Cardiac muscle cell (in vitro differentiated cells and primary cell): ENCODE measurements at regions not wholly inside any gene's neighbourhood (a gene's known extent, or its start where the extent isn't known, plus 50 kb on each side); places are given as distances from the start of the nearest gene placed in this dataset.
A peak's percentile ranks its signal among the peaks of the same experiment; 100 is the strongest.

Experiments used
- DNase-seq, 2 donors: peaks; one replicate each; pipeline versions ENCODE4 v3.0.0 to v3.0.0-alpha.2; 2010 to 2017; ENCODE audit warnings: low read depth in 1 of 2, low spot score in 1 of 2
- H3K27ac ChIP-seq: fragments of 200-600 bp; sonication (generic); 2 replicates; pipeline ENCODE4 v1.5.1; 2016
- H3K27me3 ChIP-seq: fragments of 200-600 bp; sonication (generic); 2 replicates; pipeline ENCODE4 v1.6.0; 2016; ENCODE audit warnings: control low read depth
- H3K36me3 ChIP-seq: fragments of 200-600 bp; sonication (generic); 2 replicates; pipeline ENCODE4 v1.5.1; 2016; ENCODE audit warnings: control low read depth
- H3K4me1 ChIP-seq: fragments of 200-600 bp; sonication (generic); 2 replicates; pipeline ENCODE4 v1.8.1; 2017; ENCODE audit warnings: low read depth, mild to moderate bottlenecking, mixed run types
- H3K4me3 ChIP-seq: fragments of 200-600 bp; sonication (generic); 2 replicates; pipeline ENCODE4 v1.5.1; 2016; ENCODE audit warnings: mild to moderate bottlenecking
- H3K9me3 ChIP-seq: fragments of 200-600 bp; sonication (generic); 2 replicates; pipeline ENCODE4 v1.5.1; 2017; ENCODE audit warnings: low read depth, mild to moderate bottlenecking, control low read depth
- TF ChIP-seq, protein P1 (sequence below): IDR thresholded peaks from 2 replicates; pipeline ENCODE4 v1.5.1; 2012; ENCODE audit warnings: low read depth, mild to moderate bottlenecking, low read length

DNA sequence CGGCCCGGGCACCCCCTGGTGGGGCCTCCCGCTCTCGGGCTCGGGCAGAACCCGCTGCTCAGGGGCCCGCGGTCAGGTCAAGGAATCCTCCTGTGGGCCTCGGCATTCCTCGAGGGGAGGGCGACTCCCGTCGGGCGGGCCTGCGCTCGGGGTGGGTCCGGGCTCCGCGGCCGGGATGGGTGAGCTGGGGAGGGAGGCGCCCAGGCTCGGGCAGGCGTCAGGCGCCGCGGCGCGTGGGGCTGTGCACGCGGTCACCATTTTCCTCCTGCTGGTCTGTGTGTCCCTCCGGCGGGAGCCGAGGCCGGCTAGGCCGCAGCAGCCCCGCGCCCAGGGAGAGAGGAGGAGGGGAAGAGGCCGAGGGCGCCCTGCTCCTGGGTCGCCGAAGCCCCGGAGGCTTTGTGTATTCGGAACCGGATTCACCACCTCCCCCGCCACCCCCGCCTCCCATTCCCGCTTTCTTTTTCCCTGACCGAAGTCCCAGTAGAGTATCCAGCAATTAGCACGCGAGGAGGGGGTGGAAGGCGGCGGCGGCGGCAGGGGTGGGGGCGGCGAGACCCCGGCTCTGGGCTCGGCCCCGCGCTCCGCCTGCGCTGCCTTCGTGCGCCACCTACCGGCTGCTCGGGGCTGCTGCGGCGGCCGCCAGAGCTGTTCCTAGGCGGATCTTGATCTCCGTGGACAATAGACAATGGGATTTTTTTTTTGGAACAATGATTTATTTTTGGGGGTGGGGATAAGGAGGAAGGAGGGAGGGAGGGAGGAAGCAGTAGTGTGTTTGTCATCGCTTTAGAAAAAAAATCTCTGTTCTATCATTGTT is 99.0 kb upstream of the MAML3 start:
- TF ChIP-seq, protein P1, sequence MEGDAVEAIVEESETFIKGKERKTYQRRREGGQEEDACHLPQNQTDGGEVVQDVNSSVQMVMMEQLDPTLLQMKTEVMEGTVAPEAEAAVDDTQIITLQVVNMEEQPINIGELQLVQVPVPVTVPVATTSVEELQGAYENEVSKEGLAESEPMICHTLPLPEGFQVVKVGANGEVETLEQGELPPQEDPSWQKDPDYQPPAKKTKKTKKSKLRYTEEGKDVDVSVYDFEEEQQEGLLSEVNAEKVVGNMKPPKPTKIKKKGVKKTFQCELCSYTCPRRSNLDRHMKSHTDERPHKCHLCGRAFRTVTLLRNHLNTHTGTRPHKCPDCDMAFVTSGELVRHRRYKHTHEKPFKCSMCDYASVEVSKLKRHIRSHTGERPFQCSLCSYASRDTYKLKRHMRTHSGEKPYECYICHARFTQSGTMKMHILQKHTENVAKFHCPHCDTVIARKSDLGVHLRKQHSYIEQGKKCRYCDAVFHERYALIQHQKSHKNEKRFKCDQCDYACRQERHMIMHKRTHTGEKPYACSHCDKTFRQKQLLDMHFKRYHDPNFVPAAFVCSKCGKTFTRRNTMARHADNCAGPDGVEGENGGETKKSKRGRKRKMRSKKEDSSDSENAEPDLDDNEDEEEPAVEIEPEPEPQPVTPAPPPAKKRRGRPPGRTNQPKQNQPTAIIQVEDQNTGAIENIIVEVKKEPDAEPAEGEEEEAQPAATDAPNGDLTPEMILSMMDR = peak; percentile 68
- Histone ChIP-seq H3K27me3 (no peaks in the 10 kb centered on the region), H3K4me1 (peaks cover 38% of the 10 kb centered on the region), H3K4me3 (peak overlapping the region; percentile 14), H3K9me3 (no peaks in the 10 kb centered on the region), H3K27ac (peak overlapping the region; percentile 74), H3K36me3 (no peaks in the 10 kb centered on the region)
- DNase-seq = peak; percentile 84 to 88

- Histone ChIP-seq H3K4me3 (peak overlapping the region; percentile 14), H3K36me3 (no peaks in the 10 kb centered on the region), H3K9me3 (no peaks in the 10 kb centered on the region), H3K27ac (peak overlapping the region; percentile 74), H3K27me3 (no peaks in the 10 kb centered on the region), H3K4me1 (peaks cover 37% of the 10 kb centered on the region)
- peak in 1 of 2 donors; percentile 27 for DNase-seq
- TF ChIP-seq, protein P1 = no peak
Observed at GRCh38 chr4:140252141-140252741, 98.3 kb upstream of the MAML3 start.

GRCh38 chr4:140251571-140251970 is 97.6 kb upstream of the MAML3 start:
- TF ChIP-seq, protein P1 = no peak
- Histone ChIP-seq H3K36me3 (no peaks in the 10 kb centered on the region), H3K27me3 (no peaks in the 10 kb centered on the region), H3K27ac (no peak overlapping the region), H3K9me3 (no peaks in the 10 kb centered on the region), H3K4me1 (peaks cover 37% of the 10 kb centered on the region), H3K4me3 (no peak overlapping the region)
- no peak for DNase-seq

GRCh38 chr4:140250989-140251552 is 97.1 kb upstream of the MAML3 start:
- Histone ChIP-seq H3K27ac (no peak overlapping the region), H3K36me3 (no peaks in the 10 kb centered on the region), H3K4me3 (no peak overlapping the region), H3K9me3 (no peaks in the 10 kb centered on the region), H3K4me1 (peaks cover 37% of the 10 kb centered on the region), H3K27me3 (no peaks in the 10 kb centered on the region)
- DNase-seq = no peak
- TF ChIP-seq, protein P1 = no peak

DNA sequence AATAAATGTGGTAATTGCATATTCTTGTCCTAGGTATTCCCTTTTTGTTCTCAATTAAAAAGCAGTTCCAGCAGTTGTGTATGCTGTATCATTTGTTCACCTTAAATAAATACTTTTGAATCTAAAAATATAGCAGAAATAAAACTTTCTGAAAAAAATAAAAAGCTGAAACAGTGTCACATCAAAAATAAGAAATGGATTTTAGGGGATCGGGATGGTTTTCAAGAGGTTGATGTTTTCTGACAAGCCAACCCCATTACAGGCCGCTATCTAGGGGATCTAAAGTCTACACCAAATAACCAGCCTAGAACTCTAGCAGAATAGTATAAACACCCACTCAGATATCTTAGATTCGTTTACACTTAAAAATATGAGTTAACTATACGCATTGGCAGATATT is 95.4 kb upstream of the MAML3 start:
- peak in 1 of 2 donors; percentile 62 for DNase-seq
- Histone ChIP-seq H3K9me3 (no peaks in the 10 kb centered on the region), H3K27ac (no peak overlapping the region), H3K4me3 (no peak overlapping the region), H3K27me3 (no peaks in the 10 kb centered on the region), H3K36me3 (no peaks in the 10 kb centered on the region), H3K4me1 (peaks cover 37% of the 10 kb centered on the region)
- TF ChIP-seq, protein P1 = no peak
